ENCODE measurements at regions not wholly inside any gene's neighbourhood (a gene's known extent, or its start where the extent isn't known, plus 50 kb on each side); places are given as distances from the start of the nearest gene placed in this dataset.
"Not testable (repeated sequence)": the region's sequence is repeated elsewhere in the genome, so short reads cannot be mapped to it uniquely, and the experiment has no call there.

DNA sequence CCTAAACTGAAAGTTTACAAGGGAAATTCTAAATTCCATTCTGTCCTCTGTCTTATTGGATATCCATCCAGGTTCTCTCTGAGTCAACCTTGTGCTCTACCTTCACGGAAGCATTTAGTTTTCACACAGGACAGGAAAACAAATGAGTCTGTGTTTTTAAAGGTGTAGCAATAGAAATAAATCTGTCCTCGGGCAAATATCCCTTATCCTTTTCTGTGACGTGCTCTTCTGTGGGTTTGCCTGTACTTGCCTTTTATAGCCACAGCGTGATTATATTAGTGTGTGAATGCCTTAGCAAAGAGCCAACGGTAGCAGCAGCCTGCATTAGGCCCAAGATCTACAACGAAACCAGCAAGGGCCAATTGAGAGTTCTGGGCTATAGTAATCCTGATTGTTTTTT lies 127.2 kb upstream of the PLSCR5 start:
- Histone ChIP-seq H3K27ac (ENCODE audit: low read depth, low read length) (no peak overlapping the region), H3K9me3 (ENCODE audit: control insufficient read depth, insufficient read depth, low read length) (no peaks in the 10 kb centered on the region), H3K9ac (ENCODE audit: low read depth, low read length) (no peak overlapping the region), H3K4me3 (ENCODE audit: low read depth, low read length) (no peak overlapping the region), H3K36me3 (ENCODE audit: control insufficient read depth, insufficient read depth, low read length) (no peaks in the 10 kb centered on the region), H3K27me3 (ENCODE audit: control insufficient read depth, insufficient read depth, low read length) (no peaks in the 10 kb centered on the region), H3K4me1 (ENCODE audit: control insufficient read depth, insufficient read depth, low read length) (no peaks in the 10 kb centered on the region)

DNA sequence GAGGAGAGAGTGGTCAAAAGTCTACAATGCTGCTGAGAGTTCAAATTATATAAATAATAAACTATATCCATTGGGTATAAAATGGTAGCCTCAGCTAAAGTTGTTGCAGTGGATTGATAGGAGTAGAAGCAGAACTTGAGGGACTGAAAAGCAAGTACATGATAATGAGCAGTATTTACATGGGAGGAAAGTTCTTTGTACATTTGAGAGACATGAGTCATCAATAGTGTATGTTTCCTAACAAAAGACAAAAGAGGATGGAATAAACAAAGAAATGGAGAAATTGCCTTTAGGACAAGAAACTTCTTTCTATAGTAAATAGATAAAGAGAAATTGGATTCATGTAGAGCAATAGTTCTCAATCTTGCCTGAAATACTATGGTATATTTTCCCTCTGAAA lies 110.0 kb upstream of the PLSCR5 start:
- H3K27ac ChIP-seq (ENCODE audit: low read depth, low read length): no peak overlapping the region
- peaks cover 3% of the 10 kb centered on the region; the same call in 1 of the 2 replicates for H3K4me1 ChIP-seq (ENCODE audit: control insufficient read depth, insufficient read depth, low read length)
- no peak overlapping the region for H3K4me3 ChIP-seq (ENCODE audit: low read depth, low read length)
- H3K36me3 ChIP-seq (ENCODE audit: control insufficient read depth, insufficient read depth, low read length): no peaks in the 10 kb centered on the region
- no peaks in the 10 kb centered on the region for H3K9me3 ChIP-seq (ENCODE audit: control insufficient read depth, insufficient read depth, low read length)
- H3K27me3 ChIP-seq (ENCODE audit: control insufficient read depth, insufficient read depth, low read length): no peaks in the 10 kb centered on the region
- H3K9ac ChIP-seq (ENCODE audit: low read depth, low read length): no peak overlapping the region

DNA sequence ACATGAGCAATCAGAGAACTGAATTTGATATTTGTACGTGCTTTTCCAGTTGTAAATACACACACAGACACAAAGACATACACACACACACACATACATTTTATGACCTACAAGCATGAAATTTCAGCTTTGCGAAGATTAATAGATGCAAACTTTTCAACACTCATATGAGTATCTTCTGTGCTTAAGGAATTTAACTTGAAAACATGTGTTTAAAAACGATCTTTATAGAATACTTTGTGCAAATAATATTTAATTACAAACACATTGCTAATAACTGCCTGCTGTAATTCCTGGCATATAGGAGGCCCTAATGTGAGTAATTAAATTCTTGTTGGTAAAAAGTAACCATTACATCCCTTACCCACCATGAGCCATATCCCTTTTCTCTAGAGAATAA lies 107.7 kb upstream of the PLSCR5 start:
- no peaks in the 10 kb centered on the region for H3K36me3 ChIP-seq (ENCODE audit: control insufficient read depth, insufficient read depth, low read length)
- no peak overlapping the region for H3K4me3 ChIP-seq (ENCODE audit: low read depth, low read length)
- H3K27ac ChIP-seq (ENCODE audit: low read depth, low read length): no peak overlapping the region
- no peaks in the 10 kb centered on the region for H3K9me3 ChIP-seq (ENCODE audit: control insufficient read depth, insufficient read depth, low read length)
- H3K27me3 ChIP-seq (ENCODE audit: control insufficient read depth, insufficient read depth, low read length): no peaks in the 10 kb centered on the region
- H3K4me1 ChIP-seq (ENCODE audit: control insufficient read depth, insufficient read depth, low read length): peaks cover 3% of the 10 kb centered on the region; the same call in 1 of the 2 replicates
- no peak overlapping the region for H3K9ac ChIP-seq (ENCODE audit: low read depth, low read length)

DNA sequence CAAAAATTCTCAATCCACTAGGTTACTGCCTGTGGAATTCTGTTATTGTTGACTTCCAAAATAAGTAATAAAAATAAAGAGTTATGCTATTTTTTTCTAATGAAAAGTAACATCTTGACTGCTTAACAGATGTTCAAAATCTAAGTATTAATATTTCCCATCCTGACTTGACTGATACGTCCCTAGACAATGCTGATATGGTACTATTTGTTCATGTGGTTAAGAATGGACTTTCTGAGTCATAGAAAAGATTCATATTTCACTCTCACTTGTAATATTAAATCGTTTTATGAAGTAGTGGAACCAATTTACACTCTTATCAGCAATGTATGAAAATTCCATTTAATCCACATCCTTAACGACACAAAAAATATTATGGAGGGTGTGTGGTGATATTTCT lies 104.8 kb upstream of the PLSCR5 start:
- H3K36me3 ChIP-seq (ENCODE audit: control insufficient read depth, insufficient read depth, low read length): no peaks in the 10 kb centered on the region
- H3K27me3 ChIP-seq (ENCODE audit: control insufficient read depth, insufficient read depth, low read length): no peaks in the 10 kb centered on the region
- H3K4me3 ChIP-seq (ENCODE audit: low read depth, low read length): no peak overlapping the region
- H3K27ac ChIP-seq (ENCODE audit: low read depth, low read length): no peak overlapping the region
- H3K9ac ChIP-seq (ENCODE audit: low read depth, low read length): no peak overlapping the region
- H3K4me1 ChIP-seq (ENCODE audit: control insufficient read depth, insufficient read depth, low read length): peaks cover 2% of the 10 kb centered on the region; the same call in 1 of the 2 replicates
- H3K9me3 ChIP-seq (ENCODE audit: control insufficient read depth, insufficient read depth, low read length): no peaks in the 10 kb centered on the region

DNA sequence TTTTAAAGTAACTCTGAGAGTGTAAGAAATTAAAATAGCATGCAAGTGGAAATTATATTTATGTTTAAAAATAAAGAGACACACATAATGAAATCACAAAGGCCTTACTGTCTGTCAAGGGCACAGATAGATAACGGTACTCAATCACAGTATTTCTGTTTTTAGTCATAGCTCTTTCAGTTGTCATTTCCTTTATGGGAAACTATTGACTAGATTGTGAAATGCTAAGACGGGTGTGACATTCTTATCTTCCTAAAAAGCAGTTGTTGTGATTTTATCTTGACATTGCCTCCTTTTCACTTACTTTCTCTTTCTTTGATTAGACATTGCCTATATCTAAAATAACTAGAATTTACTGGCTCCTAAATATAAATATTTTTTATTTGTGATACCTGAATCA lies 100.1 kb upstream of the PLSCR5 start:
- Histone ChIP-seq H3K27ac (ENCODE audit: low read depth, low read length) (no peak overlapping the region), H3K4me1 (ENCODE audit: control insufficient read depth, insufficient read depth, low read length) (no peaks in the 10 kb centered on the region), H3K9me3 (ENCODE audit: control insufficient read depth, insufficient read depth, low read length) (no peaks in the 10 kb centered on the region)

DNA sequence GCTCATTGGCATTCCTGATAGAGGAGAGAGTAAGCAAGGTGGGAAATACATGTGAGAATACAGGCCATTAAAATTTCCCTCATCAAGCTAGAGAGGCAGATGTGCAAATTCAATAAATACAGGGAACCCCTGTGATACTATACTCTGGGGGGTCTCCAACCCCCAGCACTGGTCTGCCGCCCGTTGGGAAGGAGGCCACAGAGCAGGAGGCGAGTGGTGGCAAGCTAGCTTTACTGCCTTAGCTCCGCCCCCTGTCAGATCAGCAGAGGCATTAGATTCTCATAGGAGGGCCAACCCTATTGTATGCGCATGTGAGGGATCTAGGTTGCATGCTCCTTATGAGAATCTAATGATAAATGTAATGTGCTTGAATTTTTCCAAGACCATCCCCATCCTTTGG lies 97.1 kb upstream of the PLSCR5 start:
- Histone ChIP-seq H3K9me3 (ENCODE audit: control insufficient read depth, insufficient read depth, low read length) (no peaks in the 10 kb centered on the region), H3K4me3 (ENCODE audit: low read depth, low read length) (no peak overlapping the region), H3K27me3 (ENCODE audit: control insufficient read depth, insufficient read depth, low read length) (no peaks in the 10 kb centered on the region), H3K36me3 (ENCODE audit: control insufficient read depth, insufficient read depth, low read length) (no peaks in the 10 kb centered on the region), H3K9ac (ENCODE audit: low read depth, low read length) (no peak overlapping the region), H3K4me1 (ENCODE audit: control insufficient read depth, insufficient read depth, low read length) (no peaks in the 10 kb centered on the region), H3K27ac (ENCODE audit: low read depth, low read length) (no peak overlapping the region)

More for the DNA sequence above, 100.1 kb upstream of the PLSCR5 start:
- no peaks in the 10 kb centered on the region for H3K36me3 ChIP-seq (ENCODE audit: control insufficient read depth, insufficient read depth, low read length)
- no peak overlapping the region for H3K4me3 ChIP-seq (ENCODE audit: low read depth, low read length)
- H3K9ac ChIP-seq (ENCODE audit: low read depth, low read length): no peak overlapping the region
- no peaks in the 10 kb centered on the region for H3K27me3 ChIP-seq (ENCODE audit: control insufficient read depth, insufficient read depth, low read length)

DNA sequence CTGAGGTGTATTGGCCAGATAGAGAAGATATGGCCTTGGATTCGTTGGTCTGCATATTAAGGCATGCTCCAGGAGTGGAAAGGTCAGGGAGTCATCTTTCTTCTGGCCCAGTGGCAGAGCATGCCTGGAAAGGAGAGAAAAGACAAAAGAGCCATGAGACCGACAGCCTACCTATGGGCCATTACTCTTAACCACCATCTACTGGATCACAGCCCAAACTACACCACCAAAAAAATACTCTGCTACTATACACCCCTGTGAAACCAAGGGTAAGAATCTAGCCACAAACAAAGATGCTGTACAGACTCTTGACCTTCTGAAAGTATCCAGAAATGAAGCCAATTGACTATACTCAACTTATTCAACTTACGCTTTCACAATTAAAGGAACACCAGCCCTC lies 96.1 kb upstream of the PLSCR5 start:
- H3K27ac ChIP-seq (ENCODE audit: low read depth, low read length): no peak overlapping the region
- no peak overlapping the region for H3K9ac ChIP-seq (ENCODE audit: low read depth, low read length)
- H3K27me3 ChIP-seq (ENCODE audit: control insufficient read depth, insufficient read depth, low read length): no peaks in the 10 kb centered on the region
- no peaks in the 10 kb centered on the region for H3K4me1 ChIP-seq (ENCODE audit: control insufficient read depth, insufficient read depth, low read length)
- no peak overlapping the region for H3K4me3 ChIP-seq (ENCODE audit: low read depth, low read length)
- no peaks in the 10 kb centered on the region for H3K9me3 ChIP-seq (ENCODE audit: control insufficient read depth, insufficient read depth, low read length)
- H3K36me3 ChIP-seq (ENCODE audit: control insufficient read depth, insufficient read depth, low read length): no peaks in the 10 kb centered on the region

DNA sequence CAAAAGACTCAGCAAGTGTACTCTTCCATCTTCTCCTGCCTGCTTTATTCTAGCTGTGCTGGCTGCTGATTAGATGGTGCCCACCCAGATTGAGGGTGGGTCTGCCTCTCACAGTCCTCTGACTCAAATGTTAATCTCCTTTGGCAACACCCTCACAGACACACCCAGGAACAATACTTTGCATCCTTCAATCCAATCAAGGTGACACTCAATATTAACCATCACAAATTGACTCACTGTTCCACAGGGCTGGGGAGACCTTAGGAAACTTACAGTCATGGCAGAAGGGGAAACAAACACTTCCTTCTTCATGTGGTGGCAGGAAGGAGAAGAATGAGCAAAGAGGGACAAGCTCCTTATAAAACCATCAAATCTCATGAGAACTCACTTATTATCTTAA lies 94.9 kb upstream of the PLSCR5 start:
- H3K4me1 ChIP-seq (ENCODE audit: control insufficient read depth, insufficient read depth, low read length); H3K9me3 ChIP-seq (ENCODE audit: control insufficient read depth, insufficient read depth, low read length); H3K9ac ChIP-seq (ENCODE audit: low read depth, low read length); H3K27ac ChIP-seq (ENCODE audit: low read depth, low read length); H3K36me3 ChIP-seq (ENCODE audit: control insufficient read depth, insufficient read depth, low read length); H3K4me3 ChIP-seq (ENCODE audit: low read depth, low read length); H3K27me3 ChIP-seq (ENCODE audit: control insufficient read depth, insufficient read depth, low read length): not testable (repeated sequence)

DNA sequence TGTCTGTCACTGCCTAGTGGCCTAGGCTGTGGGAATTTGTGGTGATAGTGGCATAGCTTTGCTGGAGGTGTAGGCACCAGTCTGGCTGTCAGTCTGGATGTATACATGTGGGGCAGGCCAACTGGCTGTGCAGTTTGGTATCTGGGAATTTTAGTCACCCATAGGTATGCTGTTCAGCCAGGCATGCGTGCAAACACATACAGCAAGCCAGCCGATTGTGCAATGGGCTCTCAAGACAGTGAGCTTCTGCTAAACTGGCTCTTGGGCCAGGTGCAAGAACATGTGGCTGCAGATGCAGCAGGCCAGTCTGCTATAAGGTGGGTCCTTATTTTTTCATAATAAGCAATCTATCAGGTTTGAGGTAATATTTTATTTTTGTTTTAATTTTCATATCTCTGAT lies 87.1 kb upstream of the PLSCR5 start:
- Histone ChIP-seq H3K27me3 (ENCODE audit: control insufficient read depth, insufficient read depth, low read length) (no peaks in the 10 kb centered on the region), H3K9me3 (ENCODE audit: control insufficient read depth, insufficient read depth, low read length) (no peaks in the 10 kb centered on the region)

DNA sequence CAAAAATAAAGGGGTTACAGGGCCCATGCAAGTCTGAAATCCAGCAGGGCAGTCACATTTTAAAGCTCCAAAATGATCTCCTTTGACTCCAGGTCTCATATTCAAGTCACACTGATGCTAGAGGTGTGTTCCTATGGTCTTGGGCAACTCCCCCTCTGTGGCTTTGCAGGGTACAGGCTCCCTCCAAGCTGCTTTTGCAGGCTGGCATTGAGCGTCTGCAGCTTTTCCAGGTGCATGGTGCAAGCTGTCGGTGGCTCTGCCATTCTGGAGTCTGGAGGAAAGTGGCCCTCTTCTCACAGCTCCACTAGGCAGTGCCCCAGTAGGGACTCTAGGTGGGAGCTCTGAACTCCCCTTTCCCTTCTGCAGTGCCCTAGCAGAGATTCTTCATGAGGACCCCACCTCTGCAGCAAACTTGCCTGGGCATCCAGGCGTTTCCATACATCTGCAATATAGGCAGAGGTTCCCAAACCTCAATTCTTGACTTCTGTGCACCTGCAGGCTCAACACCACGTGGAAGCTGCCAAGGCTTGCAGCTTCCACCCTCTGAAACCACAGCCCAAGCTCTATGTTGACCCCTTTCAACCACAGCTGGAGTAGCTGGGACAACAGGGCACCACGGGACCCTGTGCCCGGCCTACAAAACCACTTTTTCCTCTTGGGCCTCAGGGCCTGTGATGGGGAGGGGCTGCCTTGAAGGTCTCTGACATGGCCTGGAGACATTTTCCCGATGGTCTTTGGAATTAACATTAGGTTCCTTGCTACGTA lies 80.1 kb upstream of the PLSCR5 start:
- no peaks in the 10 kb centered on the region; the same call in 1 of the 2 replicates for H3K4me1 ChIP-seq (ENCODE audit: control insufficient read depth, insufficient read depth, low read length)
- no peak overlapping the region for H3K27ac ChIP-seq (ENCODE audit: low read depth, low read length)
- H3K36me3 ChIP-seq (ENCODE audit: control insufficient read depth, insufficient read depth, low read length): no peaks in the 10 kb centered on the region
- H3K27me3 ChIP-seq (ENCODE audit: control insufficient read depth, insufficient read depth, low read length): no peaks in the 10 kb centered on the region
- H3K4me3 ChIP-seq (ENCODE audit: low read depth, low read length): no peak overlapping the region
- H3K9me3 ChIP-seq (ENCODE audit: control insufficient read depth, insufficient read depth, low read length): no peaks in the 10 kb centered on the region
- H3K9ac ChIP-seq (ENCODE audit: low read depth, low read length): no peak overlapping the region

More for the DNA sequence above, 87.1 kb upstream of the PLSCR5 start:
- Histone ChIP-seq H3K27ac (ENCODE audit: low read depth, low read length) (no peak overlapping the region), H3K4me3 (ENCODE audit: low read depth, low read length) (no peak overlapping the region), H3K36me3 (ENCODE audit: control insufficient read depth, insufficient read depth, low read length) (no peaks in the 10 kb centered on the region), H3K4me1 (ENCODE audit: control insufficient read depth, insufficient read depth, low read length) (no peaks in the 10 kb centered on the region), H3K9ac (ENCODE audit: low read depth, low read length) (no peak overlapping the region)

DNA sequence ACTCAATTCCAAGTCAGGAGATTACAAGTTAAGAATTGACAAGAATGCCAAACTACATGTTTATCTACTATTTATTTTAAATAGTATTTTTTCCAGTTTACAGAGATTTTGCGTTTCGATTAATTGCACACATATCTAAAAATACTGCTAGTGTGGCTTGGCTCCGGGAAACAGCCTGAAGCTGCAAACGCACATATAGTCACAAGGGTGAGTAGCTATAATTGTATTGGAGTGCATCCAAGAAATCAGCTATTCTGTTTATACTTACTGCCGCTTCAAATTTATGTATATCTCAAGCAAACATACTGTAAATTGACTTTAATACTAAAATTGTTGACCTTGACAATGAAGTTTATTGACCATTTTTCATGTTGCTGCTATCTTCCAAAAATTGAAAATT lies 77.0 kb upstream of the PLSCR5 start:
- no peak overlapping the region for H3K9ac ChIP-seq (ENCODE audit: low read depth, low read length)
- no peak overlapping the region for H3K27ac ChIP-seq (ENCODE audit: low read depth, low read length)
- H3K4me3 ChIP-seq (ENCODE audit: low read depth, low read length): no peak overlapping the region
- H3K9me3 ChIP-seq (ENCODE audit: control insufficient read depth, insufficient read depth, low read length): no peaks in the 10 kb centered on the region
- no peaks in the 10 kb centered on the region for H3K36me3 ChIP-seq (ENCODE audit: control insufficient read depth, insufficient read depth, low read length)
- no peaks in the 10 kb centered on the region for H3K27me3 ChIP-seq (ENCODE audit: control insufficient read depth, insufficient read depth, low read length)
- no peaks in the 10 kb centered on the region; the same call in 1 of the 2 replicates for H3K4me1 ChIP-seq (ENCODE audit: control insufficient read depth, insufficient read depth, low read length)
